ENCODE measurements at regions not wholly inside any gene's neighbourhood (a gene's known extent, or its start where the extent isn't known, plus 50 kb on each side); places are given as distances from the start of the nearest gene placed in this dataset.
"Not testable (repeated sequence)": the region's sequence is repeated elsewhere in the genome, so short reads cannot be mapped to it uniquely, and the experiment has no call there.

- H3K4me3 ChIP-seq (ENCODE audit: low read depth, low read length); CTCF ChIA-PET; H3K36me3 ChIP-seq (ENCODE audit: control insufficient read depth, insufficient read depth, low read length); POLR2A ChIA-PET; DNase-seq (ENCODE audit: low read depth); H3K27me3 ChIP-seq (ENCODE audit: control insufficient read depth, insufficient read depth, low read length): not testable (repeated sequence)
These were observed 61.7 kb downstream of the DMRTA1 start for GRCh38 chr9:22508354-22508753.

- ChIA-PET POLR2A (no interaction called here), CTCF (no interaction called here)
- H3K36me3 ChIP-seq (ENCODE audit: control insufficient read depth, insufficient read depth, low read length) = no peaks in the 10 kb centered on the region
- DNase-seq (ENCODE audit: low read depth) = no peak
- no peak overlapping the region for H3K4me3 ChIP-seq (ENCODE audit: low read depth, low read length)
- TF ChIP-seq CTCF (IDR thresholded peaks at IDR 0.05; ENCODE audit: insufficient read depth, low read depth, low read length) = no peak
- no peaks in the 10 kb centered on the region for H3K27me3 ChIP-seq (ENCODE audit: control insufficient read depth, insufficient read depth, low read length)
These were observed 62.2 kb downstream of the DMRTA1 start for GRCh38 chr9:22508790-22509189.

GRCh38 chr9:22512495-22512894 lies 65.9 kb downstream of the DMRTA1 start:
- no peak for TF ChIP-seq CTCF (IDR thresholded peaks at IDR 0.05; ENCODE audit: insufficient read depth, low read depth, low read length)
- POLR2A ChIA-PET = no interaction called here
- Histone ChIP-seq H3K4me3 (ENCODE audit: low read depth, low read length) (no peak overlapping the region), H3K36me3 (ENCODE audit: control insufficient read depth, insufficient read depth, low read length) (no peaks in the 10 kb centered on the region), H3K27me3 (ENCODE audit: control insufficient read depth, insufficient read depth, low read length) (no peaks in the 10 kb centered on the region)
- DNase-seq (ENCODE audit: low read depth) = no peak
- CTCF ChIA-PET = no interaction called here

- CTCF ChIA-PET = no interaction called here
- no peak for DNase-seq (ENCODE audit: low read depth)
These were observed 68.2 kb downstream of the DMRTA1 start for GRCh38 chr9:22514871-22515270.

GRCh38 chr9:22522206-22522740 lies 75.6 kb downstream of the DMRTA1 start:
- Histone ChIP-seq H3K27me3 (ENCODE audit: control insufficient read depth, insufficient read depth, low read length) (no peaks in the 10 kb centered on the region), H3K36me3 (ENCODE audit: control insufficient read depth, insufficient read depth, low read length) (no peaks in the 10 kb centered on the region), H3K4me3 (ENCODE audit: low read depth, low read length) (no peak overlapping the region)
- DNase-seq (ENCODE audit: low read depth) = no peak
- POLR2A ChIA-PET = no interaction called here
- CTCF ChIA-PET = no interaction called here
- no peak for TF ChIP-seq CTCF (IDR thresholded peaks at IDR 0.05; ENCODE audit: insufficient read depth, low read depth, low read length)

More at GRCh38 chr9:22514871-22515270, 68.2 kb downstream of the DMRTA1 start:
- no peak for TF ChIP-seq CTCF (IDR thresholded peaks at IDR 0.05; ENCODE audit: insufficient read depth, low read depth, low read length)
- Histone ChIP-seq H3K27me3 (ENCODE audit: control insufficient read depth, insufficient read depth, low read length) (no peaks in the 10 kb centered on the region), H3K36me3 (ENCODE audit: control insufficient read depth, insufficient read depth, low read length) (no peaks in the 10 kb centered on the region), H3K4me3 (ENCODE audit: low read depth, low read length) (no peak overlapping the region)
- POLR2A ChIA-PET = no interaction called here

- Histone ChIP-seq H3K4me3 (ENCODE audit: low read depth, low read length) (no peak overlapping the region), H3K36me3 (ENCODE audit: control insufficient read depth, insufficient read depth, low read length) (no peaks in the 10 kb centered on the region), H3K27me3 (ENCODE audit: control insufficient read depth, insufficient read depth, low read length) (no peaks in the 10 kb centered on the region)
- CTCF ChIA-PET = interaction anchor here (1.1 kb wide), 1 partner anchor 1633 kb away, joined by 4 read pairs; no protein-coding TSS in a partner anchor
- TF ChIP-seq CTCF (IDR thresholded peaks at IDR 0.05; ENCODE audit: insufficient read depth, low read depth, low read length) = peak; percentile 40
- no peak for DNase-seq (ENCODE audit: low read depth)
- POLR2A ChIA-PET = no interaction called here
These were observed 81.9 kb downstream of the DMRTA1 start for GRCh38 chr9:22528485-22528884.
